Trophoblast cell (in vitro differentiated cells and primary cell): ENCODE measurements at regions not wholly inside any gene's neighbourhood (a gene's known extent, or its start where the extent isn't known, plus 50 kb on each side); places are given as distances from the start of the nearest gene placed in this dataset.

ENCODE experiments used
- DNase-seq, 2 donors: peaks; one replicate each; pipeline ENCODE4 v3.0.0-alpha.2; 2016
- H2AFZ ChIP-seq: 2 replicates; pipeline ENCODE4 v1.6.1; 2013; ENCODE audit warnings: low read length, moderate library complexity, mild to moderate bottlenecking; ENCODE audit not compliant: insufficient read depth, poor library complexity
- H2AK5ac ChIP-seq: 2 replicates; pipeline ENCODE4 v1.6.1; 2013; ENCODE audit warnings: mild to moderate bottlenecking, low read length
- H2BK120ac ChIP-seq: 2 replicates; pipeline ENCODE4 v1.6.1; 2013; ENCODE audit warnings: low read length, mild to moderate bottlenecking, moderate library complexity; ENCODE audit not compliant: insufficient read depth, poor library complexity
- H2BK12ac ChIP-seq: 2 replicates; pipeline ENCODE4 v1.6.1; 2013; ENCODE audit warnings: mild to moderate bottlenecking, low read length, moderate library complexity
- H2BK5ac ChIP-seq: 2 replicates; pipeline ENCODE4 v1.6.1; 2013; ENCODE audit warnings: low read length, low read depth, moderate library complexity, mild to moderate bottlenecking; ENCODE audit not compliant: poor library complexity
- H3K14ac ChIP-seq: 2 replicates; pipeline ENCODE4 v1.6.1; 2013; ENCODE audit warnings: mild to moderate bottlenecking, low read length
- H3K18ac ChIP-seq: 2 replicates; pipeline ENCODE4 v1.6.1; 2013; ENCODE audit warnings: mild to moderate bottlenecking, low read length
- H3K23ac ChIP-seq: 2 replicates; pipeline ENCODE4 v1.6.1; 2013; ENCODE audit warnings: low read length
- H3K27ac ChIP-seq: 2 replicates; pipeline ENCODE4 v1.5.1; 2013; ENCODE audit warnings: low read depth, mild to moderate bottlenecking, inconsistent platforms, low read length, moderate library complexity
- H3K27me3 ChIP-seq: 2 replicates; pipeline ENCODE4 v1.6.1; 2013; ENCODE audit warnings: inconsistent platforms, mild to moderate bottlenecking, low read length, moderate library complexity; ENCODE audit not compliant: insufficient read depth
- H3K36me3 ChIP-seq, 2 experiments: 1 replicate in 1 of 2; 2 replicates in 1 of 2; pipeline ENCODE4 v1.6.1; 2013; ENCODE audit warnings: low read length in 2 of 2, mild to moderate bottlenecking in 2 of 2, moderate library complexity in 1 of 2; ENCODE audit not compliant: insufficient read depth in 2 of 2, control insufficient read depth in 1 of 2
- H3K4ac ChIP-seq: 2 replicates; pipeline ENCODE4 v1.6.1; 2013; ENCODE audit warnings: low read depth, mild to moderate bottlenecking, low read length, moderate library complexity
- H3K4me1 ChIP-seq, 2 experiments: 1 replicate in 1 of 2; 2 replicates in 1 of 2; pipeline ENCODE4 v1.6.1; 2013; ENCODE audit warnings: low read length in 2 of 2, mild to moderate bottlenecking in 2 of 2, moderate library complexity in 1 of 2; ENCODE audit not compliant: insufficient read depth in 2 of 2, control insufficient read depth in 1 of 2
- H3K4me2 ChIP-seq: 2 replicates; pipeline ENCODE4 v1.6.1; 2013; ENCODE audit warnings: inconsistent platforms, mild to moderate bottlenecking, low read length, moderate library complexity
- H3K4me3 ChIP-seq: 2 replicates; pipeline ENCODE4 v1.5.1; 2013; ENCODE audit warnings: mild to moderate bottlenecking, low read depth, low read length, inconsistent platforms
- H3K79me1 ChIP-seq: one replicate; pipeline ENCODE4 v1.6.1; 2013; ENCODE audit warnings: low read length
- H3K79me2 ChIP-seq: 2 replicates; pipeline ENCODE4 v1.6.1; 2013; ENCODE audit warnings: low read length, mild to moderate bottlenecking; ENCODE audit not compliant: control insufficient read depth, insufficient read depth, poor library complexity
- H3K9ac ChIP-seq: 2 replicates; pipeline ENCODE4 v1.6.1; 2013; ENCODE audit warnings: mild to moderate bottlenecking, low read length
- H3K9me3 ChIP-seq: 2 replicates; pipeline ENCODE4 v1.6.1; 2013; ENCODE audit warnings: low read depth, mild to moderate bottlenecking, control low read depth, inconsistent platforms, low read length; ENCODE audit not compliant: insufficient read depth
- H4K12ac ChIP-seq: 2 replicates; pipeline ENCODE4 v1.6.1; 2013; ENCODE audit warnings: low read depth, mild to moderate bottlenecking, low read length, moderate library complexity
- H4K8ac ChIP-seq: 2 replicates; pipeline ENCODE4 v1.6.1; 2013; ENCODE audit warnings: low read depth, mild to moderate bottlenecking, low read length, moderate library complexity
- H4K91ac ChIP-seq: one replicate; pipeline ENCODE4 v1.6.1; 2013; ENCODE audit warnings: low read depth, mild to moderate bottlenecking, low read length, moderate library complexity
- WGBS: extraction: QIAGEN DNeasy Blood & Tissue Kit; methylation state at CpG from one replicate; pipeline ENCODE4 v1.1.7; 2013; ENCODE audit warnings: missing lambda C conversion rate; ENCODE audit not compliant: insufficient read length, insufficient coverage; ENCODE audit errors: extremely low coverage; 5-methylcytosine and 5-hydroxymethylcytosine counted together

GRCh38 chr6:82705579-82705978 lies 342.0 kb downstream of the TPBG start:
- Histone ChIP-seq H3K79me2 (no peaks in the 10 kb centered on the region), H2AFZ (no peak overlapping the region), H3K4me1 (no peaks in the 10 kb centered on the region), H3K18ac (no peak overlapping the region), H3K36me3 (no peaks in the 10 kb centered on the region), H2BK120ac (no peak overlapping the region), H4K12ac (no peak overlapping the region), H3K79me1 (no peaks in the 10 kb centered on the region), H3K27ac (no peak overlapping the region), H2BK12ac (no peak overlapping the region), H2BK5ac (no peak overlapping the region), H3K4me2 (no peak overlapping the region), H3K14ac (no peak overlapping the region), H2AK5ac (no peak overlapping the region), H3K23ac (no peak overlapping the region), H3K27me3 (no peaks in the 10 kb centered on the region), H3K9me3 (peaks cover 3% of the 10 kb centered on the region), H3K4me3 (no peak overlapping the region), H3K4ac (no peak overlapping the region), H3K9ac (no peak overlapping the region), H4K91ac (no peak overlapping the region), H4K8ac (no peak overlapping the region)
- no CpG with 5 or more reads among the region's 3 CpGs for WGBS
- no peak for DNase-seq

GRCh38 chr6:82711105-82711827 lies 347.6 kb downstream of the TPBG start:
- no peaks in the 10 kb centered on the region for H3K79me2 ChIP-seq
- no peak overlapping the region for H3K14ac ChIP-seq
- no peak overlapping the region for H3K9ac ChIP-seq
- no peak overlapping the region for H3K23ac ChIP-seq
- H3K4me2 ChIP-seq, result no peak overlapping the region
- H4K8ac ChIP-seq, result no peak overlapping the region
- H2BK12ac ChIP-seq, result no peak overlapping the region
- H3K79me1 ChIP-seq, result no peaks in the 10 kb centered on the region
- H4K12ac ChIP-seq, result no peak overlapping the region
- no peaks in the 10 kb centered on the region for H3K4me1 ChIP-seq
- 100% methylated on average over 1 of the region's 7 CpGs for WGBS
- H3K9me3 ChIP-seq, result no peaks in the 10 kb centered on the region
- H3K36me3 ChIP-seq, result no peaks in the 10 kb centered on the region
- no peak overlapping the region for H4K91ac ChIP-seq
- no peak overlapping the region for H3K18ac ChIP-seq
- H3K4me3 ChIP-seq, result no peak overlapping the region
- H2AFZ ChIP-seq, result no peak overlapping the region
- no peaks in the 10 kb centered on the region for H3K27me3 ChIP-seq
- no peak for DNase-seq
- no peak overlapping the region for H3K27ac ChIP-seq
- no peak overlapping the region for H2AK5ac ChIP-seq
- no peak overlapping the region for H3K4ac ChIP-seq
- no peak overlapping the region for H2BK120ac ChIP-seq
- no peak overlapping the region for H2BK5ac ChIP-seq

GRCh38 chr6:82711971-82712370 lies 348.4 kb downstream of the TPBG start:
- Histone ChIP-seq H3K9ac (no peak overlapping the region), H4K12ac (no peak overlapping the region), H2AFZ (no peak overlapping the region), H4K91ac (no peak overlapping the region), H3K14ac (no peak overlapping the region), H3K23ac (no peak overlapping the region), H3K18ac (no peak overlapping the region), H3K9me3 (no peaks in the 10 kb centered on the region), H2BK5ac (no peak overlapping the region), H3K79me2 (no peaks in the 10 kb centered on the region), H2BK12ac (no peak overlapping the region), H3K27me3 (no peaks in the 10 kb centered on the region), H3K27ac (no peak overlapping the region), H2BK120ac (no peak overlapping the region), H3K4me1 (no peaks in the 10 kb centered on the region), H3K36me3 (no peaks in the 10 kb centered on the region), H2AK5ac (no peak overlapping the region), H3K4me2 (no peak overlapping the region), H4K8ac (no peak overlapping the region), H3K4ac (no peak overlapping the region), H3K79me1 (no peaks in the 10 kb centered on the region), H3K4me3 (no peak overlapping the region)
- no CpG with 5 or more reads among the region's 2 CpGs for WGBS
- no peak for DNase-seq

GRCh38 chr6:82712389-82712788 lies 348.8 kb downstream of the TPBG start:
- H4K8ac ChIP-seq, result no peak overlapping the region
- H3K4me3 ChIP-seq, result no peak overlapping the region
- no peaks in the 10 kb centered on the region for H3K4me1 ChIP-seq
- no peaks in the 10 kb centered on the region for H3K9me3 ChIP-seq
- no peak overlapping the region for H2AK5ac ChIP-seq
- no peak overlapping the region for H3K23ac ChIP-seq
- H3K9ac ChIP-seq, result no peak overlapping the region
- no peaks in the 10 kb centered on the region for H3K79me2 ChIP-seq
- no peak overlapping the region for H3K4me2 ChIP-seq
- H3K36me3 ChIP-seq, result no peaks in the 10 kb centered on the region
- no peak overlapping the region for H3K4ac ChIP-seq
- no peaks in the 10 kb centered on the region for H3K79me1 ChIP-seq
- DNase-seq, result no peak
- no peak overlapping the region for H3K14ac ChIP-seq
- H3K18ac ChIP-seq, result no peak overlapping the region
- no peak overlapping the region for H2AFZ ChIP-seq
- no peak overlapping the region for H4K91ac ChIP-seq
- no peak overlapping the region for H4K12ac ChIP-seq
- WGBS, result no CpG with 5 or more reads among the region's 2 CpGs
- no peak overlapping the region for H2BK5ac ChIP-seq
- H3K27ac ChIP-seq, result no peak overlapping the region
- H3K27me3 ChIP-seq, result no peaks in the 10 kb centered on the region
- H2BK120ac ChIP-seq, result no peak overlapping the region
- no peak overlapping the region for H2BK12ac ChIP-seq
